K562 (cell line): ENCODE measurements at regions not wholly inside any gene's neighbourhood (a gene's known extent, or its start where the extent isn't known, plus 50 kb on each side); places are given as distances from the start of the nearest gene placed in this dataset.

Source experiments
- ATAC-seq: fragments of 200-7000 bp; cut with Tn5 transposase; 3 replicates; pipeline ENCODE4 v1.9.1; 2020; ENCODE audit warnings: moderate library complexity
- BruUV-seq: library from RNA; stranded (reverse); fragments of 400-500 nt; replicated peaks from 2 replicates; lab custom pipeline; 2021; lab: Mats Ljungman, UMichigan
- CTCF ChIA-PET: fragments of 300-600 bp; formaldehyde crosslinking; extraction: SDS; loops from one replicate; lab custom pipeline; 2021; ENCODE audit warnings: low intra/inter-chr PET ratio; lab: Yijun Ruan, JAX
- POLR2A ChIA-PET: fragments of 300-600, 350-650 bp; sonication (Branson Sonifier 250); formaldehyde crosslinking; extraction: SDS; loops from one replicate; lab custom pipeline; 2021; ENCODE audit warnings: antibody characterized with exemption, inconsistent platforms; lab: Yijun Ruan, JAX
- DNase-seq, 4 experiments: peaks; one replicate each; pipeline versions ENCODE4 v3.0.0 to v3.0.0-alpha.2; 2011 to 2018; ENCODE audit warnings: low spot score in 3 of 4, mixed read lengths in 3 of 4; ENCODE audit errors: extremely low read depth in 1 of 4
- FAIRE-seq: peaks from 2 replicates; lab custom pipeline; 2011; peaks lifted over from hg19 to GRCh38; lab: Jason Lieb, UNC
- H2AFZ ChIP-seq: 2 replicates; pipeline ENCODE4 v1.6.0; 2011; ENCODE audit warnings: low read depth, low read length, control low read depth, inconsistent platforms
- H3K27ac ChIP-seq: fragments of 200-600 bp; 3 replicates; pipeline ENCODE4 v1.8.0; 2011; ENCODE audit warnings: low read depth, mild to moderate bottlenecking, control low read depth, inconsistent platforms, low read length, moderate library complexity, mixed read lengths; ENCODE audit errors: extremely low read depth
- H3K27me3 ChIP-seq, 2 experiments: fragments of 300-600 bp in 1 of 2; 2 replicates in 1 of 2; 3 replicates in 1 of 2; pipeline versions ENCODE4 v1.6.0 to v1.8.0; 2011; ENCODE audit warnings: inconsistent platforms in 2 of 2, low read length in 2 of 2, mild to moderate bottlenecking in 1 of 2, mixed read lengths in 1 of 2, moderate library complexity in 1 of 2; ENCODE audit not compliant: control insufficient read depth in 2 of 2, insufficient read depth in 2 of 2
- H3K36me3 ChIP-seq: fragments of 300-600 bp; 3 replicates; pipeline ENCODE4 v1.8.0; 2011; ENCODE audit warnings: mild to moderate bottlenecking, low read length, inconsistent platforms; ENCODE audit not compliant: control insufficient read depth, insufficient read depth
- H3K4me1 ChIP-seq, 2 experiments: fragments of 200-600 bp in 1 of 2; replicated peaks in 1 of 2; 2 replicates in 1 of 2; 3 replicates in 1 of 2; pipeline versions ENCODE4 v1.5.1 to v1.8.0; 2011; ENCODE audit warnings: inconsistent platforms in 2 of 2, low read length in 2 of 2, mild to moderate bottlenecking in 1 of 2, mixed read lengths in 1 of 2, moderate library complexity in 1 of 2; ENCODE audit not compliant: control insufficient read depth in 2 of 2, insufficient read depth in 2 of 2
- H3K4me2 ChIP-seq: 2 replicates; pipeline ENCODE4 v1.6.1; 2011; ENCODE audit warnings: low read length, control low read depth, inconsistent platforms, mixed read lengths; ENCODE audit not compliant: insufficient read depth
- H3K4me3 ChIP-seq: fragments of 200-600 bp; sonication (generic), shearing (Covaris generic); 2 replicates; pipeline ENCODE4 v1.5.1; 2016; ENCODE audit warnings: control low read depth, inconsistent platforms
- H3K79me2 ChIP-seq: fragments of 200-600 bp; 3 replicates; pipeline ENCODE4 v1.8.0; 2011; ENCODE audit warnings: low read length, inconsistent platforms; ENCODE audit not compliant: control insufficient read depth, insufficient read depth
- H3K9ac ChIP-seq, 2 experiments: 2 replicates each; pipeline versions ENCODE4 v1.6.0 to v1.6.1; 2011; ENCODE audit warnings: low read depth in 2 of 2, low read length in 2 of 2, control low read depth in 1 of 2, inconsistent platforms in 1 of 2, mild to moderate bottlenecking in 1 of 2, mixed read lengths in 1 of 2; ENCODE audit not compliant: insufficient read depth in 1 of 2
- H3K9me1 ChIP-seq: one replicate; pipeline ENCODE4 v1.6.0; 2011; ENCODE audit warnings: inconsistent platforms, mild to moderate bottlenecking, low read length, moderate library complexity; ENCODE audit not compliant: control insufficient read depth, insufficient read depth
- H3K9me3 ChIP-seq: replicated peaks from 2 replicates; pipeline ENCODE4 v1.5.1; 2011; ENCODE audit warnings: low read depth, low read length, inconsistent platforms; ENCODE audit not compliant: control insufficient read depth, insufficient read depth
- H4K20me1 ChIP-seq: replicated peaks from 2 replicates; pipeline ENCODE4 v1.6.1; 2011; ENCODE audit warnings: low read length, inconsistent platforms, mixed read lengths; ENCODE audit not compliant: control insufficient read depth, insufficient read depth
- ARNT ChIP-seq, 2 experiments: fragments of 450-650 bp; IDR thresholded peaks; 2 replicates each; pipeline ENCODE4 v1.6.1; 2016; ENCODE audit warnings: mild to moderate bottlenecking in 1 of 2
- ASH1L ChIP-seq: fragments of 450-650 bp; IDR thresholded peaks from 2 replicates; pipeline ENCODE4 v1.6.1; 2018; ENCODE audit warnings: borderline replicate concordance, mild to moderate bottlenecking, low read depth; ENCODE audit not compliant: partially characterized antibody
- ATF3 ChIP-seq, 2 experiments: fragments of 450-650 bp in 1 of 2; sonication (generic) in 1 of 2; formaldehyde crosslinking in 1 of 2; IDR thresholded peaks in 1 of 2; conservative IDR thresholded peaks in 1 of 2; 2 replicates each; pipeline versions ENCODE4 v1.6.1 to v1.8.1; 2016 to 2023; ENCODE audit warnings: mild to moderate bottlenecking in 2 of 2, moderate library complexity in 2 of 2, inconsistent platforms in 1 of 2, missing genetic modification reagents in 1 of 2
- DACH1 ChIP-seq: fragments of 450-650 bp; IDR thresholded peaks from 2 replicates; pipeline ENCODE4 v1.6.1; 2018; ENCODE audit not compliant: partially characterized antibody
- IFI16 ChIP-seq: fragments of 250-450 bp; sonication (Bioruptor Pico); IDR thresholded peaks from 2 replicates; pipeline ENCODE4 v2.1.2; 2022; ENCODE audit warnings: mild to moderate bottlenecking, inconsistent platforms
- ILK ChIP-seq: fragments of 450-650 bp; IDR thresholded peaks from 2 replicates; pipeline ENCODE4 v1.6.1; 2016; ENCODE audit warnings: missing genetic modification characterization, low read depth, mild to moderate bottlenecking, missing compliant biosample characterization, moderate library complexity, borderline replicate concordance
- KAT2B ChIP-seq: IDR thresholded peaks from one replicate; pipeline ENCODE4 v1.6.1; 2012; ENCODE audit warnings: low read depth, mild to moderate bottlenecking, control low read depth, inconsistent platforms, low read length, moderate library complexity
- NCOA6 ChIP-seq: fragments of 450-650 bp; IDR thresholded peaks from 2 replicates; pipeline ENCODE4 v1.6.1; 2017; ENCODE audit warnings: mild to moderate bottlenecking
- RBM34 ChIP-seq: fragments of 200-400 bp; formaldehyde crosslinking; IDR thresholded peaks from 2 replicates; pipeline ENCODE4 v1.6.1; 2018; ENCODE audit warnings: low read length, borderline replicate concordance; ENCODE audit not compliant: insufficient read depth
- ZNF124 ChIP-seq: sonication (generic); formaldehyde crosslinking; IDR thresholded peaks from 2 replicates; pipeline ENCODE4 v1.8.1; 2022; ENCODE audit warnings: missing genetic modification reagents
- ZNF212 ChIP-seq: fragments of 450-650 bp; formaldehyde crosslinking; IDR thresholded peaks from 2 replicates; pipeline ENCODE4 v1.4.0; 2020; ENCODE audit warnings: mild to moderate bottlenecking
- ZNF551 ChIP-seq: fragments of 250-450 bp; sonication (Bioruptor Pico); IDR thresholded peaks from 2 replicates; pipeline ENCODE4 v1.5.0; 2021; ENCODE audit warnings: mild to moderate bottlenecking, moderate library complexity
- WGBS: fragments of 100-300 bp; shearing (Covaris generic); methylation state at CpG from one replicate; pipeline ENCODE4 v1.1.6; 2016; ENCODE audit warnings: low coverage, mixed read lengths; ENCODE audit not compliant: insufficient coverage; ENCODE audit errors: missing lambda C conversion rate; 5-methylcytosine and 5-hydroxymethylcytosine counted together
- in situ Hi-C: fragments of 300-500 bp; cut with MboI; formaldehyde crosslinking; loops from 4 replicates; pipeline ENCODE4 v1.15.0; 2018; ENCODE audit warnings: inconsistent platforms, mixed read lengths
- intact Hi-C: fragments of 100-400 bp; cut with micrococcal nuclease; formaldehyde crosslinking; loops from 2 replicates; pipeline ENCODE4 v1.14.2; 2022

- no TSS peak for BruUV-seq
- CTCF ChIA-PET, result no interaction called here
- Histone ChIP-seq H3K9me3 (no peaks in the 10 kb centered on the region), H2AFZ (no peak overlapping the region), H4K20me1 (no peaks in the 10 kb centered on the region), H3K79me2 (no peaks in the 10 kb centered on the region), H3K9ac (no peak overlapping the region), H3K9me1 (no peaks in the 10 kb centered on the region), H3K4me3 (no peak overlapping the region), H3K27me3 (no peaks in the 10 kb centered on the region), H3K4me1 (no peaks in the 10 kb centered on the region), H3K4me2 (no peak overlapping the region), H3K36me3 (no peaks in the 10 kb centered on the region), H3K27ac (no peak overlapping the region)
- no peak for FAIRE-seq
- WGBS, result 3% methylated on average over 7 of the region's 7 CpGs
- no peak for DNase-seq
- intact Hi-C loops (no loop called here), in situ Hi-C loops (no loop called here)
- POLR2A ChIA-PET, result no interaction called here
- TF ChIP-seq ZNF124, result no peak
- no peak for TF ChIP-seq ZNF551 (CRISPR knock-in tag)
- TF ChIP-seq ZNF212 (CRISPR knock-in tag), result no peak
- TF ChIP-seq ATF3 (IDR thresholded peaks at IDR 0.05), result no peak
- no peak for TF ChIP-seq ATF3 (CRISPR knock-in tag; conservative IDR thresholded peaks at IDR 0.05)
- TF ChIP-seq NCOA6, result no peak
- TF ChIP-seq RBM34, result no peak
- no peak for TF ChIP-seq ARNT (IDR thresholded peaks at IDR 0.05)
- no peak for TF ChIP-seq KAT2B
- no peak for TF ChIP-seq DACH1
- TF ChIP-seq IFI16 (CRISPR knock-in tag), result no peak
- TF ChIP-seq ILK, result no peak
- TF ChIP-seq ASH1L, result no peak
- no peak for ATAC-seq
Observed at GRCh38 chr14:48526307-48526706, 850.9 kb upstream of the MDGA2 start.
